A549 (cell line): ENCODE measurements at regions not wholly inside any gene's neighbourhood (a gene's known extent, or its start where the extent isn't known, plus 50 kb on each side); places are given as distances from the start of the nearest gene placed in this dataset.

Experiments used
- ATAC-seq, 2 experiments: fragments of 200-7000 bp in 1 of 2; fragments of >200 bp in 1 of 2; cut with Nextera tagmentation in 1 of 2; cut with Tn5 transposase in 1 of 2; 3 replicates each; pipeline versions ENCODE4 v1.8.0 to v1.9.1; 2018 to 2020; ENCODE audit warnings: mild to moderate bottlenecking in 1 of 2, moderate library complexity in 1 of 2
- CTCF ChIA-PET: fragments of 300-600 bp; sonication (Branson Sonifier 250); formaldehyde crosslinking; extraction: SDS; loops from one replicate; lab custom pipeline; 2021; ENCODE audit warnings: antibody characterized with exemption, inconsistent platforms; lab: Yijun Ruan, JAX
- POLR2A ChIA-PET: fragments of 350-600 bp; formaldehyde crosslinking; extraction: SDS; loops from one replicate; lab custom pipeline; 2021; ENCODE audit warnings: antibody characterized with exemption, inconsistent platforms; lab: Yijun Ruan, JAX
- DNase-seq, 2 experiments: peaks; one replicate each; pipeline versions ENCODE4 v3.0.0 to v3.0.0-alpha.2; 2011 to 2016; ENCODE audit warnings: low read depth in 1 of 2, low spot score in 1 of 2
- FAIRE-seq: peaks from 2 replicates; lab custom pipeline; 2011; peaks lifted over from hg19 to GRCh38; lab: Jason Lieb, UNC
- H3K27ac ChIP-seq, 2 experiments: fragments of >200 bp; sonication (Bioruptor Twin); formaldehyde crosslinking; 3 replicates each; pipeline ENCODE4 v1.5.1; 2016 to 2017
- H3K4me1 ChIP-seq: fragments of >200 bp; sonication (Bioruptor Twin); formaldehyde crosslinking; 3 replicates; pipeline ENCODE4 v1.6.1; 2016
- H3K4me2 ChIP-seq: fragments of >200 bp; sonication (Bioruptor Twin); formaldehyde crosslinking; 3 replicates; pipeline ENCODE4 v1.6.1; 2016
- H3K4me3 ChIP-seq: fragments of >200 bp; sonication (Bioruptor Twin); formaldehyde crosslinking; 3 replicates; pipeline ENCODE4 v1.5.1; 2016
- H3K9me3 ChIP-seq: fragments of >200 bp; sonication (Bioruptor Twin); formaldehyde crosslinking; 3 replicates; pipeline ENCODE4 v1.6.1; 2016
- BHLHE40 ChIP-seq: IDR thresholded peaks from 2 replicates; pipeline ENCODE4 v1.6.1; 2012; ENCODE audit warnings: low read depth, low read length, inconsistent platforms
- CHD2 ChIP-seq: fragments of 150-350 bp; IDR thresholded peaks from 2 replicates; pipeline ENCODE4 v1.6.1; 2014; ENCODE audit warnings: low read length; ENCODE audit not compliant: partially characterized antibody
- EHMT2 ChIP-seq: fragments of 200-600 bp; sonication (generic); IDR thresholded peaks from 2 replicates; pipeline ENCODE4 v1.6.1; 2016; ENCODE audit warnings: antibody characterized with exemption, low read depth, mild to moderate bottlenecking, moderate library complexity
- EP300 ChIP-seq, 2 experiments: fragments of >200 bp; sonication (Bioruptor Twin); formaldehyde crosslinking; IDR thresholded peaks; 2 replicates in 1 of 2; 3 replicates in 1 of 2; pipeline ENCODE4 v1.6.1; 2016 to 2017
- ESRRA ChIP-seq: fragments of 150-350 bp; IDR thresholded peaks from 2 replicates; pipeline ENCODE4 v1.6.1; 2014; ENCODE audit warnings: mild to moderate bottlenecking, low read length, borderline replicate concordance
- FOSB ChIP-seq: fragments of 250-450 bp; sonication (Bioruptor Pico); IDR thresholded peaks from 2 replicates; pipeline ENCODE4 v1.5.0; 2020; ENCODE audit warnings: mild to moderate bottlenecking, moderate library complexity
- FOXS1 ChIP-seq: fragments of 250-450 bp; sonication (Bioruptor Pico); IDR thresholded peaks from 2 replicates; pipeline ENCODE4 v1.5.0; 2020; ENCODE audit warnings: mild to moderate bottlenecking, moderate library complexity
- HOXA7 ChIP-seq: fragments of 250-450 bp; sonication (Bioruptor Pico); IDR thresholded peaks from 2 replicates; pipeline ENCODE4 v1.5.0; 2020; ENCODE audit warnings: mild to moderate bottlenecking, moderate library complexity
- MAFK ChIP-seq: fragments of 450-650 bp; IDR thresholded peaks from 2 replicates; pipeline ENCODE4 v1.6.1; 2014; ENCODE audit not compliant: partially characterized antibody
- MAZ ChIP-seq: fragments of 150-350 bp; IDR thresholded peaks from 2 replicates; pipeline ENCODE4 v1.6.1; 2014; ENCODE audit warnings: antibody characterized with exemption, low read depth, low read length, borderline replicate concordance
- MYC ChIP-seq: IDR thresholded peaks from 2 replicates; pipeline ENCODE4 v1.6.1; 2012; ENCODE audit warnings: mild to moderate bottlenecking, inconsistent platforms, low read length, improper control_type of control experiment, borderline replicate concordance
- NFE2L2 ChIP-seq: fragments of 150-350 bp; conservative IDR thresholded peaks from 2 replicates; pipeline ENCODE4 v1.6.1; 2014; ENCODE audit warnings: low read length
- NPAS2 ChIP-seq: fragments of 250-450 bp; sonication (Bioruptor Pico); IDR thresholded peaks from 2 replicates; pipeline ENCODE4 v1.8.0; 2022; ENCODE audit warnings: mild to moderate bottlenecking, moderate library complexity, borderline replicate concordance
- PHF8 ChIP-seq: fragments of 200-600 bp; sonication (generic); IDR thresholded peaks from 2 replicates; pipeline ENCODE4 v1.6.1; 2016; ENCODE audit warnings: low read depth, mild to moderate bottlenecking, antibody characterized with exemption, moderate library complexity, borderline replicate concordance
- REST ChIP-seq: fragments of 200-600 bp; sonication (generic); IDR thresholded peaks from 2 replicates; pipeline ENCODE4 v1.6.1; 2016; ENCODE audit warnings: antibody characterized with exemption, mild to moderate bottlenecking, moderate library complexity
- RNF2 ChIP-seq: fragments of 200-600 bp; sonication (generic); IDR thresholded peaks from 2 replicates; pipeline ENCODE4 v1.6.1; 2016; ENCODE audit warnings: low read depth, mild to moderate bottlenecking, antibody characterized with exemption, moderate library complexity, borderline replicate concordance
- SREBF2 ChIP-seq: fragments of 450-650 bp; IDR thresholded peaks from 2 replicates; pipeline ENCODE4 v1.6.1; 2014; ENCODE audit warnings: mild to moderate bottlenecking, moderate library complexity
- TFCP2L1 ChIP-seq: fragments of 250-450 bp; sonication (Bioruptor Pico); IDR thresholded peaks from 2 replicates; pipeline ENCODE4 v1.5.0; 2021; ENCODE audit warnings: mild to moderate bottlenecking
- ZC3H11A ChIP-seq: fragments of 450-650 bp; IDR thresholded peaks from 2 replicates; pipeline ENCODE4 v1.6.1; 2014; ENCODE audit warnings: antibody characterized with exemption, mild to moderate bottlenecking
- ZFP36 ChIP-seq: fragments of 450-650 bp; IDR thresholded peaks from 2 replicates; pipeline ENCODE4 v1.6.1; 2014; ENCODE audit warnings: borderline replicate concordance; ENCODE audit not compliant: partially characterized antibody
- ZNF302 ChIP-seq: fragments of 250-450 bp; sonication (Bioruptor Pico); IDR thresholded peaks from 2 replicates; pipeline ENCODE4 v1.9.0; 2021; ENCODE audit warnings: inconsistent platforms, mild to moderate bottlenecking, moderate library complexity
- WGBS: methylation state at CpG from one replicate; pipeline ENCODE4 v1.1.6; 2017; ENCODE audit errors: missing lambda C conversion rate; 5-methylcytosine and 5-hydroxymethylcytosine counted together
- TF ChIP-seq, protein P1 (sequence below): fragments of >200 bp; sonication (Bioruptor Twin); formaldehyde crosslinking; IDR thresholded peaks from 2 replicates; pipeline ENCODE4 v1.6.1; 2016

GRCh38 chr7:49624611-49625010 is 148.8 kb upstream of the VWC2 start:
- DNase-seq (no peak), ATAC-seq (no peak), FAIRE-seq (no peak)
- Histone ChIP-seq H3K4me1 (no peaks in the 10 kb centered on the region), H3K4me3 (no peak overlapping the region), H3K4me2 (no peak overlapping the region), H3K9me3 (no peaks in the 10 kb centered on the region), H3K27ac (no peak overlapping the region)
- TF ChIP-seq TFCP2L1 (CRISPR knock-in tag) (no peak), ZFP36 (no peak), SREBF2 (no peak), ESRRA (no peak), REST (no peak), BHLHE40 (no peak), ZNF302 (CRISPR knock-in tag) (no peak), NFE2L2 (no peak), NPAS2 (CRISPR knock-in tag) (no peak), HOXA7 (CRISPR knock-in tag) (no peak), FOXS1 (CRISPR knock-in tag) (no peak)
- ChIA-PET POLR2A (no interaction called here), CTCF (no interaction called here)

- Histone ChIP-seq H3K4me1 (no peaks in the 10 kb centered on the region), H3K27ac (no peak overlapping the region), H3K9me3 (no peaks in the 10 kb centered on the region), H3K4me2 (no peak overlapping the region), H3K4me3 (no peak overlapping the region)
- no peak for DNase-seq
- CTCF ChIA-PET = no interaction called here
- no peak for ATAC-seq
- no peak for FAIRE-seq
- POLR2A ChIA-PET = no interaction called here
- TF ChIP-seq FOSB (CRISPR knock-in tag) = no peak
- no peak for TF ChIP-seq MAFK
- no peak for TF ChIP-seq PHF8
- TF ChIP-seq MAZ = no peak
- TF ChIP-seq RNF2 = no peak
- no peak for TF ChIP-seq NPAS2 (CRISPR knock-in tag)
- TF ChIP-seq MYC = no peak
- no peak for TF ChIP-seq CHD2
- no peak for TF ChIP-seq ZC3H11A
- TF ChIP-seq, protein P1, sequence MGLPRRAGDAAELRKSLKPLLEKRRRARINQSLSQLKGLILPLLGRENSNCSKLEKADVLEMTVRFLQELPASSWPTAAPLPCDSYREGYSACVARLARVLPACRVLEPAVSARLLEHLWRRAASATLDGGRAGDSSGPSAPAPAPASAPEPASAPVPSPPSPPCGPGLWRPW = no peak
- TF ChIP-seq EHMT2 = no peak
- no peak for TF ChIP-seq SREBF2
- TF ChIP-seq EP300 (IDR thresholded peaks at IDR 0.05) = no peak
- 11% methylated on average over 7 of the region's 7 CpGs for WGBS
Observed at GRCh38 chr7:49630513-49630912, 142.9 kb upstream of the VWC2 start.
